Stimulated activated CD8-positive, alpha-beta memory T cell treated with anti-CD3 and anti-CD28 coated beads, Interleukin-7, amount 100 ng/mL, for 48 hours (primary cell): ENCODE measurements at regions not wholly inside any gene's neighbourhood (a gene's known extent, or its start where the extent isn't known, plus 50 kb on each side); places are given as distances from the start of the nearest gene placed in this dataset.
"Not testable (repeated sequence)": the region's sequence is repeated elsewhere in the genome, so short reads cannot be mapped to it uniquely, and the experiment has no call there.

Experiments
- DNase-seq, 2 donors: peaks; one replicate each; pipeline ENCODE4 v3.0.0-alpha.2; 2020; ENCODE audit warnings: low read depth in 1 of 2; ENCODE audit errors: extremely low read depth in 1 of 2

- DNase-seq, result no peak
These were observed 52.4 kb upstream of the GOLGA8J start for GRCh38 chr15:30030345-30030744.

GRCh38 chr15:30023798-30024295 is 58.9 kb upstream of the GOLGA8J start:
- no peak for DNase-seq

- DNase-seq, result no peak
These were observed 72.0 kb upstream of the GOLGA8J start for GRCh38 chr15:30010746-30011145.

GRCh38 chr15:30008156-30008555 is 74.6 kb upstream of the GOLGA8J start:
- DNase-seq, result no peak

- no peak for DNase-seq
These were observed 81.2 kb upstream of the GOLGA8J start for GRCh38 chr15:30001602-30002001.

GRCh38 chr15:29998033-29998432 is 84.7 kb upstream of the GOLGA8J start:
- DNase-seq, result no peak

- no peak for DNase-seq
These were observed 85.3 kb upstream of the GOLGA8J start for GRCh38 chr15:29997499-29997898.

GRCh38 chr15:29994284-29994683 is 88.5 kb upstream of the GOLGA8J start:
- DNase-seq, result no peak

GRCh38 chr15:29990954-29991353 is 91.8 kb upstream of the GOLGA8J start:
- no peak for DNase-seq

- DNase-seq, result no peak
These were observed 92.7 kb upstream of the GOLGA8J start for GRCh38 chr15:29990035-29990434.

- no peak for DNase-seq
These were observed 94.1 kb upstream of the GOLGA8J start for GRCh38 chr15:29988701-29989100.

- DNase-seq, result no peak
These were observed 95.8 kb upstream of the GOLGA8J start for GRCh38 chr15:29986946-29987345.

GRCh38 chr15:29978411-29979382 is 104.1 kb upstream of the GOLGA8J start:
- no peak for DNase-seq

GRCh38 chr15:29974056-29974455 is 108.7 kb upstream of the GOLGA8J start:
- DNase-seq, result not testable (repeated sequence)

- no peak for DNase-seq
These were observed 110.7 kb upstream of the GOLGA8J start for GRCh38 chr15:29972051-29972450.

- DNase-seq, result no peak
These were observed 112.4 kb upstream of the GOLGA8J start for GRCh38 chr15:29970402-29970695.

- DNase-seq, result no peak
These were observed 113.0 kb upstream of the GOLGA8J start for GRCh38 chr15:29969562-29970401.

- DNase-seq, result no peak
These were observed 113.7 kb upstream of the GOLGA8J start for GRCh38 chr15:29968895-29969561.

- DNase-seq, result no peak
These were observed 114.5 kb upstream of the GOLGA8J start for GRCh38 chr15:29968099-29968894.

- no peak for DNase-seq
These were observed 120.3 kb upstream of the GOLGA8J start for GRCh38 chr15:29962407-29962806.
